NT2/D1 (cell line): ENCODE measurements at regions not wholly inside any gene's neighbourhood (a gene's known extent, or its start where the extent isn't known, plus 50 kb on each side); places are given as distances from the start of the nearest gene placed in this dataset.

Experiments
- DNase-seq: peaks from one replicate; pipeline ENCODE4 v3.0.0-alpha.2; 2011; ENCODE audit warnings: low read depth, low spot score
- H3K27me3 ChIP-seq: 2 replicates; pipeline ENCODE4 v1.6.0; 2011; ENCODE audit warnings: mild to moderate bottlenecking; ENCODE audit not compliant: insufficient read length, insufficient read depth
- H3K36me3 ChIP-seq: 2 replicates; pipeline ENCODE4 v1.6.1; 2011; ENCODE audit warnings: mild to moderate bottlenecking, low read length, mixed read lengths; ENCODE audit not compliant: insufficient read depth, insufficient read length
- H3K4me1 ChIP-seq: 2 replicates; pipeline ENCODE4 v1.5.1; 2011; ENCODE audit not compliant: insufficient read depth, insufficient read length
- H3K4me3 ChIP-seq: 2 replicates; pipeline ENCODE4 v1.5.1; 2011; ENCODE audit warnings: low read depth; ENCODE audit not compliant: insufficient read length
- H3K9ac ChIP-seq: 2 replicates; pipeline ENCODE4 v1.6.0; 2011; ENCODE audit warnings: low read depth; ENCODE audit not compliant: insufficient read length
- H3K9me3 ChIP-seq: 2 replicates; pipeline ENCODE4 v1.5.1; 2011; ENCODE audit warnings: mild to moderate bottlenecking, low read length; ENCODE audit not compliant: insufficient read depth
- SUZ12 ChIP-seq: IDR thresholded peaks from 2 replicates; pipeline ENCODE4 v1.6.1; 2011; ENCODE audit not compliant: insufficient read length, insufficient read depth; ENCODE audit errors: extremely low read depth
- YY1 ChIP-seq: IDR thresholded peaks from 2 replicates; pipeline ENCODE4 v1.6.1; 2011; ENCODE audit not compliant: insufficient read length, insufficient read depth
- ZNF274 ChIP-seq: IDR thresholded peaks from 2 replicates; pipeline ENCODE4 v1.6.1; 2011; ENCODE audit warnings: mild to moderate bottlenecking, low read depth, low read length

DNA sequence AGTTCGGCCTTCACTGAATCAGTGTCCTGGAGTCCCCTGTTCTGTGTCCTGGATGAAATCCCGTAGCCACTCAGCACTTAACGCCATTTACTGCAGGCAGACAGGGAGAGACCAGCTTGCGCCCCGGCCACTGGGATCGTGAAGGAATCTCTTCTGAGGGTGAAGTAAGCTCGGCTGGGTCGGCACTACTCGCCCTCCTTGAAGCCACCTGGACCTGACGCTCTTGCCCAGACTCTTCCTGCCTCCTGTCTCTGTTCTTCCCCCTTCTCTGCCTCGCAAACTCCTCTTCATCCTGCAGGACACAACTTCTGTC, 99.9 kb upstream of the ZBTB40 start:
- H3K27me3 ChIP-seq: peaks cover 2% of the 10 kb centered on the region
- no peak overlapping the region for H3K4me3 ChIP-seq
- H3K4me1 ChIP-seq: peaks cover 8% of the 10 kb centered on the region
- no peak overlapping the region for H3K9ac ChIP-seq
- H3K36me3 ChIP-seq: no peaks in the 10 kb centered on the region
- no peak for DNase-seq
- no peak for TF ChIP-seq YY1
- no peak for TF ChIP-seq SUZ12
- TF ChIP-seq ZNF274: no peak
- H3K9me3 ChIP-seq: no peaks in the 10 kb centered on the region

DNA sequence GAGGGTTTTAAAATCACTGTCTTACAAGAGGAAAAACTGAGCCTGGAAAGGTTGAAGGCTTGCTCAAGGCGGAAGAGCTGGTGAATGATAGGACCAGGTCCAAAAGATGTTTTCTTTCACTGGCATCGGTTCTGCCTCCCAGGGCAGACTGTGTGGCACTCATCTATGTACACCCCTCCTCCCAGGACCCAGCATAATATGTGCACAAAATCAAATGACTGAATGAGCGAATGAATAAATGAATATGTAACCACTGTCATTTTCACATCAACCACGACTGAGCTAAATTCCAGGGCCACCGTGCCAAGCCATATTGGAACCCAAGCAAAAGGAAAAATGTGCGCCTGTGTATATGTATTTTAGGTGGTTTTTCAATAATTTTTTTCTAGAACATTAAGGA, 99.3 kb upstream of the ZBTB40 start:
- Histone ChIP-seq H3K9ac (no peak overlapping the region), H3K36me3 (no peaks in the 10 kb centered on the region), H3K4me1 (peaks cover 8% of the 10 kb centered on the region), H3K9me3 (no peaks in the 10 kb centered on the region; the same call in 1 of the 2 replicates), H3K27me3 (peaks cover 2% of the 10 kb centered on the region), H3K4me3 (no peak overlapping the region)
- DNase-seq: no peak
- TF ChIP-seq SUZ12 (no peak), ZNF274 (no peak), YY1 (no peak)

DNA sequence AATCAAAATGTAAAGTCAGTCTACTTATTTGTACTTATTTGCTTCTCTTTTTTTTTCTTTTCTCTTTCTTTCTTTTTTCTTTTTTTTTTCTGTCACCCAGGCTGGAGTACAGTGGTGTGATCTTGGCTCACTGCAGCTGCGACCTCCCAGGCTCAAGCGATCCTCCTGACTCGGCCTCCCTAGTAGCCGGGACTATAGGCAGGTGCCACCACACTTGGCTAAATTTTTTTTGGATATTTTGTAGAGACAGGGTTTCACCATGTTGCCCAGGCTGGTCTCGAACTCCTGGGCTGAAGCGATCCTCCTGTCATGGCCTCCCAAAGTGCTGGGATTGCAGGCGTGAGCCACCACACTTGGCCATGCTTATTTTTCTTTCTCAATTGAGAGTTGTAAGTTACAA, 98.8 kb upstream of the ZBTB40 start:
- DNase-seq: no peak
- no peak overlapping the region for H3K4me3 ChIP-seq
- TF ChIP-seq ZNF274 (no peak), SUZ12 (no peak), YY1 (no peak)
- H3K9ac ChIP-seq: no peak overlapping the region
- H3K4me1 ChIP-seq: peaks cover 8% of the 10 kb centered on the region
- H3K27me3 ChIP-seq: peaks cover 2% of the 10 kb centered on the region
- H3K9me3 ChIP-seq: no peaks in the 10 kb centered on the region; the same call in 1 of the 2 replicates
- no peaks in the 10 kb centered on the region for H3K36me3 ChIP-seq

DNA sequence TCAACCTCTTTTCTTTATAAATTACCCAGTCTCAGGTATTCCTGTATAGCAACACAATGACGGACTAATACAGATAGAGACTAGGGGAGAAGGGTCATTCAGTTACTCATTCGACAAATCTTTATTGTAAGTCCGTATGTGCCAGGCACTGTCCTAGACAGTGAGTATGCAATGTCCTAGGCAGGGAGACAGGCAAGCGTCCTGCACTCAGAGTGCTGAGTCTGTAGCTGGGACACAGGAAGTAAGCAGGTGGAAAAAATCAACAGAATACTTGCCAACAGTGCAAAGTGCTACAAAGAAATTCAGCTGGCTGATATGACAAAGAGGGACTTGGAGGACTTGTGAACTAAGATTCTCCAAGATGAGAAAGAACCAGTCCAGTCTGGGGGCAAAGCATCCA, 92.2 kb upstream of the ZBTB40 start:
- TF ChIP-seq YY1 (no peak), SUZ12 (no peak), ZNF274 (no peak)
- DNase-seq: no peak
- no peaks in the 10 kb centered on the region for H3K4me1 ChIP-seq
- no peaks in the 10 kb centered on the region for H3K27me3 ChIP-seq
- H3K36me3 ChIP-seq: no peaks in the 10 kb centered on the region
- no peak overlapping the region for H3K9ac ChIP-seq
- H3K9me3 ChIP-seq: no peaks in the 10 kb centered on the region; the same call in 1 of the 2 replicates
- H3K4me3 ChIP-seq: no peak overlapping the region

DNA sequence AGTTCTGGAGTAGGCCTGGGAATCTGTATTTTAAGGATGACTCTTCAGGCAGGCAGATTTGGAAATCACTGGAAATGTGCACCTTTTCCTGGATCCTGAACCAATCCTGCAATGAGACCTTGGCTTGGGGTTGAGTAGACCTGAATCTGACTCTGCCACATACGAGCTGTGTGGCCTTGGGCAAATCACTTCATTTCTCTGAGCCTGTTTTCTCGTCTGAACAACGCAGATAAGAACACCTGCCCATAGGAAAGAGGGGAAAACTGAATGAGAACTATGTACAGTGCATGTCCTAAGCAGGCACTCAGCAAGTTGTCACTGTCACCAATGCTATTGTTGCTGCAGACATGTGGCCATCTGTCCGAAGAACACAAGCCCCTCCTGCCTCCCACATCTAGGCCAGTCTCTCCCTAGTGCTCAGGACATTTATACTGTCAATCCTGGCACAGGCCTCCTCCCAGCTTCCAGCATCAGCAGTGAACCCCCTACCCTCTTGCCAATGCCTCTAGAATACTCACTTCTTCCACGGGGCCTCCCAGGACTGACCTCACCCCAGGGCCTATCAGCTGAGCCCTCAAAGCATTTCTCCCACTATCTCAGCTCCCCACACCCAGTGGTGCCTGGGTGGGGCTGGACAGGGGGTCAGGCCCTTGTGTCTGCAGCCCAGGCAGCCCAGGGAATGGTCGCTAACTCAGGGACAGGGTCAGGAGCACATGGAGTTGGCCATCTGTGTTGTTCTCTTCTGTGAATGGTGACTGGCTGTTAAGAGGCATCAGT, 88.8 kb upstream of the ZBTB40 start:
- H3K4me1 ChIP-seq: no peaks in the 10 kb centered on the region
- no peak overlapping the region for H3K4me3 ChIP-seq
- TF ChIP-seq YY1: no peak
- no peak for TF ChIP-seq SUZ12
- no peak for TF ChIP-seq ZNF274
- H3K36me3 ChIP-seq: no peaks in the 10 kb centered on the region
- H3K9me3 ChIP-seq: no peaks in the 10 kb centered on the region
- H3K27me3 ChIP-seq: no peaks in the 10 kb centered on the region
- no peak overlapping the region for H3K9ac ChIP-seq
- DNase-seq: no peak

DNA sequence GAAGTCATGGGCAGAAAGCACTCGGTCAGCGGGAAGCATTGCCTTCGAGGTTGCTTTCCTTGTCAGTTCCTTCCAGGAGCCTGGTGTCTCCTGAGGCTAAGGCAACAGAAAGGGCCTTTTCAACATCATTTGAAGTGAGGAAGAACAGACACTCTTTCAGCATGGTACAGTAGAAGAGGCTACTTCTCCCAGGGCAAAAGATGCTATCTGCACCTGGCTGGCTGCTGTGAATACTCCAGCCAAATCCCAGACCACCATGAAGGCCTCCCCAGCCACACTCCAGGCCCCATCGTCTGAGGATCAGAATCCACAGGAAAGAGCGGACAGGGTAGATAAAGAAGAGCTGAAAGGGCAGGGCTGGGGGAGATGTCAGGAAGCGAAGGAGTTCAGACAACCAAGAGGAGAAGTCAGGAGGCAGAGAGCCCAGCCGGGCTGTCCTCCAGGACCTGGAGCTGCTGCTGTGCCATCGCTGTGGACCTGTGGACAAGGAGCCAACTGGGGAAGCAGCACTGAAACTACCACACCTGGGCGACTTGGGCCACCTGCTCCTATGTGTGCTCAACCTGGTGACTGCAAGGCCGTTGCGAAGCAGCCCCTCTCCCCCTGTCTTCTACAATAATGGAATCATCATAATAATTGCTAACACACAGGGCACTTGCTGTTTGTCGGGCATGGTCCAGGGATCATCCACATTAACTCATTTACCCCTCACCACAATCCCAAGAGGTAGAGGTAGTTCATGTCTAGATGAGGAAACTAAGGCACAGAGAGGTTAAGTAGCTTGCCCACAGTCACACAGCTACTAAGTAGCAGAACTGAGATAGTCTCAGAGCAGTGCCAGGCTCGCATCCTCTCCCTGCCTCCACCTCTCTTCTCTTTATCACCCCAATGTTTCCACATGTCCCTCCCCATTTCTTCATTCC, 88.0 kb upstream of the ZBTB40 start:
- H3K9ac ChIP-seq: no peak overlapping the region
- no peaks in the 10 kb centered on the region for H3K9me3 ChIP-seq
- no peaks in the 10 kb centered on the region for H3K4me1 ChIP-seq
- no peak overlapping the region for H3K4me3 ChIP-seq
- no peaks in the 10 kb centered on the region for H3K36me3 ChIP-seq
- TF ChIP-seq YY1: no peak
- TF ChIP-seq SUZ12: no peak
- no peak for TF ChIP-seq ZNF274
- H3K27me3 ChIP-seq: no peaks in the 10 kb centered on the region
- no peak for DNase-seq

DNA sequence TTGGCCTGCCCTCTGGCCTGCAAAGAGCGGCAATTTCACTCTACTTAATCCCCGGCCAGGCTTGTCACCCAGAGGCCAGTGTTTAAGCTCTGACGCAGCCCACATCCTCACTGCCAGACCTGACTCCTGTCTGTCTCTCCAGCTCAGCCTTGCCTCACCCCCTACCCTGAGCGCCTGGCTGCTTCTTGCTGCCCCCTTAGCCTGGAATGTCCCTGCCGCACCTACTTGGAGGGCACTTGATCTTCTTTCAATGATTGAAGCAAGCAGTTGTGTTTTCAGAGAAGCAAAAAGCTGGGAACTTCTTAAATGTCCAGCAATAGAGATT, 87.4 kb upstream of the ZBTB40 start:
- Histone ChIP-seq H3K9ac (no peak overlapping the region), H3K36me3 (no peaks in the 10 kb centered on the region), H3K4me1 (no peaks in the 10 kb centered on the region), H3K27me3 (no peaks in the 10 kb centered on the region), H3K4me3 (no peak overlapping the region), H3K9me3 (no peaks in the 10 kb centered on the region)
- no peak for DNase-seq
- TF ChIP-seq ZNF274: no peak
